ENCODE measurements at regions not wholly inside any gene's neighbourhood (a gene's known extent, or its start where the extent isn't known, plus 50 kb on each side); places are given as distances from the start of the nearest gene placed in this dataset.

GRCh38 chr2:220705678-220706077 is 866.4 kb downstream of the EPHA4 start:
- Histone ChIP-seq H3K27ac (ENCODE audit: low read length, poor library complexity, severe bottlenecking) (no peak overlapping the region), H3K4me1 (ENCODE audit: control insufficient read depth, insufficient read depth, low read depth, low read length) (peaks cover 2% of the 10 kb centered on the region), H4K91ac (ENCODE audit: low read length) (no peak overlapping the region), H3K18ac (ENCODE audit: low read depth in 1 of 2, low read length in 2 of 2) (no peak overlapping the region), H3K23ac (ENCODE audit: low read length in 2 of 2) (no peak overlapping the region), H4K8ac (ENCODE audit: low read length) (no peak overlapping the region), H2BK15ac (ENCODE audit: low read depth, poor library complexity, severe bottlenecking) (no peak overlapping the region), H2BK12ac (ENCODE audit: low read length in 2 of 2) (no peak overlapping the region), H2AFZ (ENCODE audit: low read depth, low read length) (no peak overlapping the region), H3K79me1 (replicated peaks; ENCODE audit: low read length, poor library complexity, severe bottlenecking) (no peaks in the 10 kb centered on the region), H2AK5ac (ENCODE audit: low read length, severe bottlenecking) (no peak overlapping the region), H3K36me3 (ENCODE audit: control insufficient read depth in 1 of 2, insufficient read depth in 2 of 2, low read depth in 1 of 2, low read length in 2 of 2) (no peaks in the 10 kb centered on the region), H3K14ac (ENCODE audit: low read length in 2 of 2) (no peak overlapping the region), H3K4me2 (ENCODE audit: low read length, poor library complexity, severe bottlenecking) (no peak overlapping the region), H3K9me3 (ENCODE audit: control insufficient read depth, low read length) (peaks cover 11% of the 10 kb centered on the region), H2BK5ac (ENCODE audit: low read depth, low read length, poor library complexity, severe bottlenecking) (no peak overlapping the region), H3K4ac (ENCODE audit: low read depth in 1 of 2, low read length in 2 of 2) (no peak overlapping the region), H2BK120ac (ENCODE audit: low read depth, low read length) (no peak overlapping the region), H3K27me3 (ENCODE audit: control insufficient read depth in 1 of 2, insufficient read depth in 1 of 2, low read length in 2 of 2) (no peaks in the 10 kb centered on the region), H3K4me3 (ENCODE audit: insufficient read depth in 1 of 2, low read depth in 1 of 2, low read length in 2 of 2) (no peak overlapping the region), H3K9ac (ENCODE audit: low read length) (no peak overlapping the region)
- WGBS: 78% methylated on average over 1 of the region's 4 CpGs
- no peak for DNase-seq

GRCh38 chr2:220707261-220707660 is 864.8 kb downstream of the EPHA4 start:
- no peak overlapping the region for H3K23ac ChIP-seq (ENCODE audit: low read length in 2 of 2)
- 87% methylated on average over 3 of the region's 3 CpGs for WGBS
- no peaks in the 10 kb centered on the region for H3K9me3 ChIP-seq (ENCODE audit: control insufficient read depth, low read length)
- H3K4me1 ChIP-seq (ENCODE audit: control insufficient read depth, insufficient read depth, low read depth, low read length): peaks cover 2% of the 10 kb centered on the region
- no peak overlapping the region for H3K4me2 ChIP-seq (ENCODE audit: low read length, poor library complexity, severe bottlenecking)
- H4K8ac ChIP-seq (ENCODE audit: low read length): no peak overlapping the region
- DNase-seq: no peak
- no peak overlapping the region for H3K4ac ChIP-seq (ENCODE audit: low read depth in 1 of 2, low read length in 2 of 2)
- no peak overlapping the region for H3K4me3 ChIP-seq (ENCODE audit: insufficient read depth in 1 of 2, low read depth in 1 of 2, low read length in 2 of 2)
- H3K14ac ChIP-seq (ENCODE audit: low read length in 2 of 2): no peak overlapping the region
- H2BK5ac ChIP-seq (ENCODE audit: low read depth, low read length, poor library complexity, severe bottlenecking): no peak overlapping the region
- no peak overlapping the region for H2BK120ac ChIP-seq (ENCODE audit: low read depth, low read length)
- H4K91ac ChIP-seq (ENCODE audit: low read length): no peak overlapping the region
- H3K36me3 ChIP-seq (ENCODE audit: control insufficient read depth in 1 of 2, insufficient read depth in 2 of 2, low read depth in 1 of 2, low read length in 2 of 2): no peaks in the 10 kb centered on the region
- no peak overlapping the region for H3K27ac ChIP-seq (ENCODE audit: low read length, poor library complexity, severe bottlenecking)
- H2BK12ac ChIP-seq (ENCODE audit: low read length in 2 of 2): no peak overlapping the region
- no peak overlapping the region for H3K9ac ChIP-seq (ENCODE audit: low read length)
- no peak overlapping the region for H3K18ac ChIP-seq (ENCODE audit: low read depth in 1 of 2, low read length in 2 of 2)
- no peak overlapping the region for H2AK5ac ChIP-seq (ENCODE audit: low read length, severe bottlenecking)
- no peaks in the 10 kb centered on the region for H3K79me1 ChIP-seq (replicated peaks; ENCODE audit: low read length, poor library complexity, severe bottlenecking)
- no peak overlapping the region for H2BK15ac ChIP-seq (ENCODE audit: low read depth, poor library complexity, severe bottlenecking)
- no peaks in the 10 kb centered on the region for H3K27me3 ChIP-seq (ENCODE audit: control insufficient read depth in 1 of 2, insufficient read depth in 1 of 2, low read length in 2 of 2)
- no peak overlapping the region for H2AFZ ChIP-seq (ENCODE audit: low read depth, low read length)

- Histone ChIP-seq H3K14ac (ENCODE audit: low read length in 2 of 2) (no peak overlapping the region), H3K4me3 (ENCODE audit: insufficient read depth in 1 of 2, low read depth in 1 of 2, low read length in 2 of 2) (no peak overlapping the region), H3K9me3 (ENCODE audit: control insufficient read depth, low read length) (no peaks in the 10 kb centered on the region)
These were observed 863.7 kb downstream of the EPHA4 start for GRCh38 chr2:220708366-220708765.

GRCh38 chr2:220717283-220717682 is 854.8 kb downstream of the EPHA4 start:
- H3K4me2 ChIP-seq (ENCODE audit: low read length, poor library complexity, severe bottlenecking): no peak overlapping the region
- H3K14ac ChIP-seq (ENCODE audit: low read length in 2 of 2): no peak overlapping the region
- H3K4me3 ChIP-seq (ENCODE audit: insufficient read depth in 1 of 2, low read depth in 1 of 2, low read length in 2 of 2): no peak overlapping the region
- H4K91ac ChIP-seq (ENCODE audit: low read length): no peak overlapping the region
- H4K8ac ChIP-seq (ENCODE audit: low read length): no peak overlapping the region
- no peaks in the 10 kb centered on the region for H3K9me3 ChIP-seq (ENCODE audit: control insufficient read depth, low read length)
- H2BK12ac ChIP-seq (ENCODE audit: low read length in 2 of 2): no peak overlapping the region
- no peak overlapping the region for H3K9ac ChIP-seq (ENCODE audit: low read length)
- H3K27me3 ChIP-seq (ENCODE audit: control insufficient read depth in 1 of 2, insufficient read depth in 1 of 2, low read length in 2 of 2): no peaks in the 10 kb centered on the region
- no peak overlapping the region for H2AFZ ChIP-seq (ENCODE audit: low read depth, low read length)
- H2AK5ac ChIP-seq (ENCODE audit: low read length, severe bottlenecking): no peak overlapping the region
- 100% methylated on average over 1 of the region's 3 CpGs for WGBS
- H2BK5ac ChIP-seq (ENCODE audit: low read depth, low read length, poor library complexity, severe bottlenecking): no peak overlapping the region
- H3K4me1 ChIP-seq (ENCODE audit: control insufficient read depth, insufficient read depth, low read depth, low read length): no peaks in the 10 kb centered on the region
- no peaks in the 10 kb centered on the region for H3K79me1 ChIP-seq (replicated peaks; ENCODE audit: low read length, poor library complexity, severe bottlenecking)
- H3K4ac ChIP-seq (ENCODE audit: low read depth in 1 of 2, low read length in 2 of 2): no peak overlapping the region
- no peak overlapping the region for H2BK120ac ChIP-seq (ENCODE audit: low read depth, low read length)
- no peak overlapping the region for H3K27ac ChIP-seq (ENCODE audit: low read length, poor library complexity, severe bottlenecking)
- no peak for DNase-seq
- no peak overlapping the region for H3K18ac ChIP-seq (ENCODE audit: low read depth in 1 of 2, low read length in 2 of 2)
- H3K36me3 ChIP-seq (ENCODE audit: control insufficient read depth in 1 of 2, insufficient read depth in 2 of 2, low read depth in 1 of 2, low read length in 2 of 2): no peaks in the 10 kb centered on the region
- no peak overlapping the region for H2BK15ac ChIP-seq (ENCODE audit: low read depth, poor library complexity, severe bottlenecking)
- H3K23ac ChIP-seq (ENCODE audit: low read length in 2 of 2): no peak overlapping the region

More at GRCh38 chr2:220708366-220708765, 863.7 kb downstream of the EPHA4 start:
- H3K18ac ChIP-seq (ENCODE audit: low read depth in 1 of 2, low read length in 2 of 2): no peak overlapping the region
- no peaks in the 10 kb centered on the region for H3K36me3 ChIP-seq (ENCODE audit: control insufficient read depth in 1 of 2, insufficient read depth in 2 of 2, low read depth in 1 of 2, low read length in 2 of 2)
- H2BK15ac ChIP-seq (ENCODE audit: low read depth, poor library complexity, severe bottlenecking): no peak overlapping the region
- DNase-seq: peak; percentile 20
- H2BK120ac ChIP-seq (ENCODE audit: low read depth, low read length): no peak overlapping the region
- H4K91ac ChIP-seq (ENCODE audit: low read length): no peak overlapping the region
- no peak overlapping the region for H2BK5ac ChIP-seq (ENCODE audit: low read depth, low read length, poor library complexity, severe bottlenecking)
- H2AFZ ChIP-seq (ENCODE audit: low read depth, low read length): no peak overlapping the region
- H3K9ac ChIP-seq (ENCODE audit: low read length): peak overlapping the region; percentile 39
- H4K8ac ChIP-seq (ENCODE audit: low read length): no peak overlapping the region
- H3K4me1 ChIP-seq (ENCODE audit: control insufficient read depth, insufficient read depth, low read depth, low read length): peaks cover 2% of the 10 kb centered on the region
- H3K79me1 ChIP-seq (replicated peaks; ENCODE audit: low read length, poor library complexity, severe bottlenecking): no peaks in the 10 kb centered on the region
- no peak overlapping the region for H3K4me2 ChIP-seq (ENCODE audit: low read length, poor library complexity, severe bottlenecking)
- H3K4ac ChIP-seq (ENCODE audit: low read depth in 1 of 2, low read length in 2 of 2): no peak overlapping the region
- no peak overlapping the region for H3K23ac ChIP-seq (ENCODE audit: low read length in 2 of 2)
- no peak overlapping the region for H2BK12ac ChIP-seq (ENCODE audit: low read length in 2 of 2)
- H3K27ac ChIP-seq (ENCODE audit: low read length, poor library complexity, severe bottlenecking): peak overlapping the region; percentile 69
- H2AK5ac ChIP-seq (ENCODE audit: low read length, severe bottlenecking): no peak overlapping the region
- WGBS: 93% methylated on average over 3 of the region's 3 CpGs
- H3K27me3 ChIP-seq (ENCODE audit: control insufficient read depth in 1 of 2, insufficient read depth in 1 of 2, low read length in 2 of 2): no peaks in the 10 kb centered on the region

Measured in mesenchymal stem cell (in vitro differentiated cells and primary cell).